ENCODE measurements at regions not wholly inside any gene's neighbourhood (a gene's known extent, or its start where the extent isn't known, plus 50 kb on each side); places are given as distances from the start of the nearest gene placed in this dataset.
"Not testable (repeated sequence)": the region's sequence is repeated elsewhere in the genome, so short reads cannot be mapped to it uniquely, and the experiment has no call there.

GRCh38 chr22:25395468-25395867, 169.0 kb upstream of the GRK3 start:
- no peak for DNase-seq (ENCODE audit: low spot score)

GRCh38 chr22:25395915-25396314, 168.6 kb upstream of the GRK3 start:
- no peak for DNase-seq (ENCODE audit: low spot score)

DNA sequence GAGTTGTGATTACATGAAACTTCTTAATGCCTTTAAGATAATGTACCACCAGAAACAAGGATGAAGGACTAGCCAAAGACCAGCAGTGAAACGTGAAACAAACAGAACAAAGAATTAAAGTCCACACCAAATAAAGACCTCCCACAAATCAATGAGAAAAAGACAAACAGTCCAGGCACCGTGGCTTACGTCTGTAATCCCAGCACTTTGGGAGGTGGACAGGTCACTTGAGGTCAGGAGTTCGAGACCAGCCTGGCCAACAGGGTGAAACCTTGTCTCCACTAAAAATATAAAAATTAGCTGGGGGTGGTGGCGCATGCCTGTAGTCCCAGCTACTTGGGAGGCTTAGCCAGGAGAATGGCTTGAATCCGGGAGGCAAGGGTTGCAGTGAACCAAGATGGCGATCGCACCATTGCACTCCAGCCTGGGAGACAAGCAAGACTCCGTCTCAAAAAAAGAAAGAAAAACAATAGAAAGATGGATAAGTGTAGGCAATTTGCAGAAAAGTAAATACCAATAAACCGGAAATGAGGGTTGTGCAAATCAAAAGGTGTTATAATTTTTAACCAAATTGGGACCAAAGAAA, 167.8 kb upstream of the GRK3 start:
- DNase-seq (ENCODE audit: low spot score), result no peak

DNA sequence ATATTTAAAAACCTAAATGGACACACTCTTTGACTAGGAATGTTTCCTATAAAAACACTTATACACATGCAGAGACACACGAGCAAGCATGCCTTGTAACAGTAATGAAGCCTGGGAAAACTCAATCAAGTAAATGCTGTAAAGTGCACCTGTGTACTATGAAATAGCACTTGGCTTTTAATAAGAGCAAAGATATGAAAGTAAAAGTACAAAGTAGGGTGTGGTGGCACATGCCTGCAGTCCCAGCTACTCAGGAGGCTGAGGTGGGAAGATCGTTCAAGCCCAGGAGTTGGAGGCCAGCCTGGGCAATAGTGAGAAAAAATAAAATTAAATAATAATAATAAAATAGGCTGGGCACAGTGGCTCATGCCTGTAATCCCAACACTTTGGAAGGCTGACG, 166.9 kb upstream of the GRK3 start:
- no peak for DNase-seq (ENCODE audit: low spot score)

DNA sequence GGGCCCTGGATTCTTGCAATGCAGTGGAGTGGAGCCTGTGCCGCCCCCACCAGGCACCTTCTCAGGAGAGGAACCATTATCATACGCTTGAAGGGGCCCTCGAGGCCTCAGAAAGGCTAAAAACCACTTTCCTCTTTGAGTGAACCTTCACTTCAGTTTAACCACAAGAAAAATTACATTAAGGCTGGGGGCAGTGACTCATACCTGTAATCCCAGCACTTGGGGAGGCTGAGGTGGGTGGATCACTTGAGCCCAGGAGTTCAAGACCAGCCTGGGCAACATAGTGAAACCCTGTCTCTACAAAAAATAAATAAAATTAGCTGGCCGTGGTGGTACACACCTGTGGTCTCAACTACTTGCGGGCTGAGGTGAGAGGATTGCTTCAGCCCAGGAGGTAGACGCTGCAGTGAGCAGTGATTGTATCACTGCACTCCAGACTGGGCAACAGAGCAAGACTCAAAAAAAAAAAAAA, 165.8 kb upstream of the GRK3 start:
- not testable (repeated sequence) for DNase-seq (ENCODE audit: low spot score)

DNA sequence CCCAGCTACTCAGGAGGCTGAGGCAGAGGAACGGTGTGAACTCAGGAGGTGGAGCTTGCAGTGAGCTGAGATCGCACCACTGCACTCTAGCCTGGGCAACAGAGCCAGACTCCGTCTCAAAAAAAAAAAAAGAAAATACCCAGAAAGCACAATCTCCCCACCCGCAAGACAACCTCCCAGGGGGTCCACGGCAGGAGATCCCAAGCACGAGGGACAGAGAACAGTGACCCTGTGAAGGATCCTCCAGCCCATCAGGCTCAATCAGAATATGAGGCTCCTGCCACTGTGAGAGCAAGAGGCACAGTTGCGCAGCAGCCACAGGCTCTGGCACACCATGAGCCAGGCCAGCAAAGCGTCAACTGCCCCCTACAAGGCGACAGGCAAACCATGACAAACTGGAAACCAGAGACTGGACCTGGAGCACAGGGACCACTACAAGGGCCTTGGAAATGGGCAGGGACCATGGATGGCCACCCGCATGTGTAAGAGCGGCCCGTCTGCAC, 164.8 kb upstream of the GRK3 start:
- DNase-seq (ENCODE audit: low spot score), result peak; percentile 4

- DNase-seq (ENCODE audit: low spot score), result no peak
Observed at GRCh38 chr22:25402160-25402500, 162.3 kb upstream of the GRK3 start.

DNA sequence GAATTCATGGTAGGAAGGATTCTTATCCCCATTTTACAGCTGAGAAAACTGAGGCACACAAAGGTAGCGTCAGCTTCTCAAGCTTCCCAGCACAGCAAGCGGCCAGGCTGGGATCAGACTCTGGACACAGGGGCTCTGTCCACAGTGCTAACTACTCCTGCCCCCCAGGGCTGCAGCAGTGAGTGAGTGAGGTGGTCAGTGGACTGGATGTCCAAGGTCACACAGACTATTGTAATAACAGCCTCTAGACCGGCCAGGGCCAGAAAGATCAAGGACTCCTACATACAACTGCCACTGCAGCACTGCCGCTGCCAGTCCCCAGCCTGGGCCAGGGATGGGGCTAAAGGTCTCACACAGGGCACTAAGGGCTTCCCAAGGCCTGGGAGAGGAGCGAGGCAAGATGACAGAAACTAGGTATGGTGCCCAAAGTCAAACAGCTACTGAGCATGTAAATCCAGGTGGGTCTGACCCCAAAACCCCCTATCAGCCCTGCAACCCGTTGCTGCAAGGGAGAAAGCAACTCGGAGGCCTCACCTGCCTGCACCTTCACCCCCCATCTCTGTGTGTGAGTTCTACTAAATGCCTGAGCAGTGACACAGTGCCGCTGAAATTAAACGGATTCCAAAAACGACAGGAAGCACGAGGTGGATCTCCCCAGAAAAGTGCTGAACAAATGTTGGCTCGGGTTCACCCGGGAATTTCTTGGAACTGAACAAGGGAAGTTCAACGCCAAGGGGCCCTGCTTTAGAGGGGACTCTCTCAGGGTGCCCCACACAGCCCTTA, 161.8 kb upstream of the GRK3 start:
- DNase-seq (ENCODE audit: low spot score), result no peak

DNA sequence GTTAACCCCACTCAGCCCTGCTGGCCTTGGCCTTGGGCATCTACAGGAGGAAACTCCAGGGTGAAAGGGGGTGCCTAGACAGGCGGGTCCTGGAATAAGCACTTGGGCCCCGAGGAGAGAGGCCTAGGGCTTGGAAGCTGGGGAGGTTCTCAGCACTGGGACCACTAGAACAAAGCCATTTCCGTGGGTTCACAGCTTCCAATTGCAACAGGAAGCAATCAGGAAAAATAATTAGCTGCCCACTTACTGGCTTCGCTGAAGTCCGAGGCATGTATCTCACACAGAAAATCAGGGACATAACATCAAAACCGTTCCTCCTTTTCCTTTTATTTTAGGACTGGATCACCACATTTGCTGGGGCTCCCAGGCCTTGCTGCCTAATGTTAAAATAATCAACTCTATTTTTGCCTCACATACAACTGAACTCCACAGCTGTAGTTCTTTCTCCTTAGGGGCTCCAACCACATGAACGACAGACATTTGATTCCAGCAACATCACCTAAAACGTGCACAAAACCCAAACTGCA, 161.1 kb upstream of the GRK3 start:
- no peak for DNase-seq (ENCODE audit: low spot score)

GRCh38 chr22:25403811-25404471, 160.5 kb upstream of the GRK3 start:
- DNase-seq (ENCODE audit: low spot score), result no peak

GRCh38 chr22:25404556-25404927, 159.9 kb upstream of the GRK3 start:
- no peak for DNase-seq (ENCODE audit: low spot score)

- peak; percentile 82 for DNase-seq (ENCODE audit: low spot score)
Observed at GRCh38 chr22:25404928-25405816, 159.3 kb upstream of the GRK3 start.

GRCh38 chr22:25405841-25406509, 158.5 kb upstream of the GRK3 start:
- no peak for DNase-seq (ENCODE audit: low spot score)

DNA sequence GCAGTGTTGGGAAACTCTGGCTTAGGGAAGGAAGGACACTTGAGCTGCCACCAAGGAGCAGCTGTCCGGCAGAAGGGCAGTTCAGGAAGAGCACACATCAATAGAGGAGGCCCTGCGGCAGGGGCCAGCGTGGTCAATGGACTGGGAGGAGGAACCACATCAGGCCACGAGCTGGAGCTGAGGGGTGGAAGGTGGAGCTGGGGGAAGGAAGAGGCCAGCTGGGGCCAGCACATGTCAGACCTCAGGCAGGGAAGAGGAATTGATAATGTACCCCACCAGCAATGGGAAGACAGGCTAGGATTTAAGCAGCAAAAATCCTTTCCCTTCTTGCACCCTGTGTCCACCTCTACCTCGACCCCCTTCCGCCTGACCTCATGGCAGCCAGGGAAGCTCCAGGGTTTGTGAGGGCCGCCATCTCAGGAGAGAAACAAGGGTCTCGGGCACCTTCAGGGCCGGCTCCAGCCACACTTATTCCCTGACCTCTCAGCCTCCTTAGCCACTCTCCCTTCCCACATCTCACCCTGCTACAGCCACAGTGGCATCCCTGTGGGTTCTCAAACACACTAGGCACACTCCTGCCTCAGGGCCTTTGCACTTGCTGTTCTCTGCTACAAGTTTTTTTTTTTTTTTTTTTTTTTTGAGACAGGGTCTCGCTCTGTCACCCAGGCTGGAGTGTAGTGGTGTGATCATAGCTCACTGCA, 157.8 kb upstream of the GRK3 start:
- no peak for DNase-seq (ENCODE audit: low spot score)

DNA sequence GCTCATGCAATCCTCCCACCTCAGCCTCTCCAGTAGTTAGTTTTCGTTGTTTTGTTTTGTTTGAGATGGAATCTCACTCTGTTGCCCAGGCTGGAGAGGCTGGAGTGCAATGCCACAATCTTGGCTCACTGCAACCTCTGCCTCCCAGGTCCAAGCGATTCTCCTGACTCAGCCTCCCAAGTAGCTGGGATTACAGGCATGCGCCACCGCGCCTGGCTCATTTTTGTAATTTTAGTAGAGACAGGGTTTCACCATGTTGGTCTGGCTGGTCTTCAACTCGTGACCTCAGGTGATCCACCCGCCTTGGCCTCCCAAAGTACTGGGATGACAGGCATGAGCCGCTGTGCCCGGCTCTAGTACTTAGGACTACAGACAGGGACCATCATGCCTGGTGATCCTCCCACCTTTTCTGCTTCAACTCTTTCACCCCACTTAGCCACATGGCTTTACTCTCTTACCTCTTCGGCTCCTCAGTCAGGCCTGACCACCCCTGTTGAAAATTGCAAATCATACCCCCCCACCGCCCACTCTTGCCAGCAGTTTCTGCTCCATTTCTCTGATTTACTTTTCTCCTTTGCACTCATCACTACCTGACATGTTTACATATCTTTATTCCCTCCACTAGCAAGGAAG, 157.1 kb upstream of the GRK3 start:
- no peak for DNase-seq (ENCODE audit: low spot score)

GRCh38 chr22:25407859-25408229, 156.6 kb upstream of the GRK3 start:
- no peak for DNase-seq (ENCODE audit: low spot score)

- DNase-seq (ENCODE audit: low spot score), result no peak
Observed at GRCh38 chr22:25409240-25409639, 155.2 kb upstream of the GRK3 start.

- no peak for DNase-seq (ENCODE audit: low spot score)
Observed at GRCh38 chr22:25410849-25411248, 153.6 kb upstream of the GRK3 start.

DNA sequence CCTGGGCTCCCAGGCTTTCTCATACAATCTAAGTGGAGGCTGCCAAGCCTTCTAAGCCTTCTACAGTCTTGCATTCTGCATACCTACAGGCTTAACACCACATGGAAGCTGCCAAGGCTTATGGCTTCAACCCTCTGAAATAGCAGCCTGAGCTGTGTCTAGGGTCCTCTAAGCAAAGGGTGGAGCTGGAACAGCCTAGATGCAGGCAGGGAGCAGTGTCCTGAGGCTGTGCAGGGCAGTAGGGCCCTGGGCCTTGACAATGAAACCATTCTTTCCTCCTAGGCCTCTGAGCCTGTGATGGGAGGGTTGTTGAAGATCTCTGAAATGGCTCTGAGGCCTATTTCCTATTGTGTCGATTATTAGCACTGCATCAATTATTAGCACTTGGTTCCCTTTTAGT, 150.9 kb upstream of the GRK3 start:
- no peak for DNase-seq (ENCODE audit: low spot score)

GRCh38 chr22:25415731-25416130, 148.7 kb upstream of the GRK3 start:
- DNase-seq (ENCODE audit: low spot score), result not testable (repeated sequence)

All from HuH-7 (cell line).